ENCODE measurements at regions not wholly inside any gene's neighbourhood (a gene's known extent, or its start where the extent isn't known, plus 50 kb on each side); places are given as distances from the start of the nearest gene placed in this dataset.

GRCh38 chr10:81179805-81180452 is 642.2 kb downstream of the SH2D4B start:
- DNase-seq = no peak
- no peak overlapping the region for H3K4me2 ChIP-seq (ENCODE audit: insufficient read depth, low read length)
- no peak overlapping the region for H3K27ac ChIP-seq (ENCODE audit: low read length)

GRCh38 chr10:81182296-81182695 is 644.6 kb downstream of the SH2D4B start:
- no peak overlapping the region for H3K4me3 ChIP-seq (ENCODE audit: low read depth in 1 of 2, low read length in 2 of 2)
- no peaks in the 10 kb centered on the region for H3K36me3 ChIP-seq (ENCODE audit: insufficient read depth, low read length)
- no peaks in the 10 kb centered on the region for H3K4me1 ChIP-seq (ENCODE audit: insufficient read depth, low read length)
- H3K27ac ChIP-seq (ENCODE audit: low read length) = no peak overlapping the region
- no peaks in the 10 kb centered on the region for H3K27me3 ChIP-seq (ENCODE audit: insufficient read depth, low read length, poor library complexity)
- no peak overlapping the region for H2AFZ ChIP-seq (ENCODE audit: low read depth, low read length)
- H3K79me2 ChIP-seq (ENCODE audit: insufficient read depth, low read length) = no peaks in the 10 kb centered on the region
- H3K4me2 ChIP-seq (ENCODE audit: insufficient read depth, low read length) = no peak overlapping the region
- TF ChIP-seq, protein P1, sequence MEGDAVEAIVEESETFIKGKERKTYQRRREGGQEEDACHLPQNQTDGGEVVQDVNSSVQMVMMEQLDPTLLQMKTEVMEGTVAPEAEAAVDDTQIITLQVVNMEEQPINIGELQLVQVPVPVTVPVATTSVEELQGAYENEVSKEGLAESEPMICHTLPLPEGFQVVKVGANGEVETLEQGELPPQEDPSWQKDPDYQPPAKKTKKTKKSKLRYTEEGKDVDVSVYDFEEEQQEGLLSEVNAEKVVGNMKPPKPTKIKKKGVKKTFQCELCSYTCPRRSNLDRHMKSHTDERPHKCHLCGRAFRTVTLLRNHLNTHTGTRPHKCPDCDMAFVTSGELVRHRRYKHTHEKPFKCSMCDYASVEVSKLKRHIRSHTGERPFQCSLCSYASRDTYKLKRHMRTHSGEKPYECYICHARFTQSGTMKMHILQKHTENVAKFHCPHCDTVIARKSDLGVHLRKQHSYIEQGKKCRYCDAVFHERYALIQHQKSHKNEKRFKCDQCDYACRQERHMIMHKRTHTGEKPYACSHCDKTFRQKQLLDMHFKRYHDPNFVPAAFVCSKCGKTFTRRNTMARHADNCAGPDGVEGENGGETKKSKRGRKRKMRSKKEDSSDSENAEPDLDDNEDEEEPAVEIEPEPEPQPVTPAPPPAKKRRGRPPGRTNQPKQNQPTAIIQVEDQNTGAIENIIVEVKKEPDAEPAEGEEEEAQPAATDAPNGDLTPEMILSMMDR (IDR thresholded peaks at IDR 0.05; ENCODE audit: borderline replicate concordance, extremely low read depth, low read length, poor library complexity, severe bottlenecking) = no peak
- no peak for TF ChIP-seq EZH2 (IDR thresholded peaks at IDR 0.05; ENCODE audit: borderline replicate concordance, low read depth, low read length, severe bottlenecking)
- ATAC-seq (ENCODE audit: insufficient read depth, low read depth) (no peak), DNase-seq (no peak)
- no peaks in the 10 kb centered on the region for H3K9me3 ChIP-seq (ENCODE audit: insufficient read depth, low read length, severe bottlenecking)
- no peak overlapping the region for H3K9ac ChIP-seq (ENCODE audit: low read depth, low read length)
- no peaks in the 10 kb centered on the region for H4K20me1 ChIP-seq (ENCODE audit: insufficient read depth, low read length)

More at GRCh38 chr10:81179805-81180452, 642.2 kb downstream of the SH2D4B start:
- no peaks in the 10 kb centered on the region for H4K20me1 ChIP-seq (ENCODE audit: insufficient read depth, low read length)
- TF ChIP-seq EZH2 (IDR thresholded peaks at IDR 0.05; ENCODE audit: borderline replicate concordance, low read depth, low read length, severe bottlenecking) = no peak
- TF ChIP-seq, protein P1 (IDR thresholded peaks at IDR 0.05; ENCODE audit: borderline replicate concordance, extremely low read depth, low read length, poor library complexity, severe bottlenecking) = peak; percentile 43
- no peaks in the 10 kb centered on the region for H3K9me3 ChIP-seq (ENCODE audit: insufficient read depth, low read length, severe bottlenecking)
- no peaks in the 10 kb centered on the region for H3K27me3 ChIP-seq (ENCODE audit: insufficient read depth, low read length, poor library complexity)
- no peak overlapping the region for H2AFZ ChIP-seq (ENCODE audit: low read depth, low read length)
- H3K36me3 ChIP-seq (ENCODE audit: insufficient read depth, low read length) = no peaks in the 10 kb centered on the region
- H3K4me3 ChIP-seq (ENCODE audit: low read depth in 1 of 2, low read length in 2 of 2) = no peak overlapping the region
- ATAC-seq (ENCODE audit: insufficient read depth, low read depth) = no peak
- no peaks in the 10 kb centered on the region for H3K79me2 ChIP-seq (ENCODE audit: insufficient read depth, low read length)
- no peak overlapping the region for H3K9ac ChIP-seq (ENCODE audit: low read depth, low read length)
- no peaks in the 10 kb centered on the region for H3K4me1 ChIP-seq (ENCODE audit: insufficient read depth, low read length)

GRCh38 chr10:81192221-81192788 is 654.6 kb downstream of the SH2D4B start:
- Histone ChIP-seq H3K79me2 (ENCODE audit: insufficient read depth, low read length) (no peaks in the 10 kb centered on the region), H4K20me1 (ENCODE audit: insufficient read depth, low read length) (no peaks in the 10 kb centered on the region), H3K4me3 (ENCODE audit: low read depth in 1 of 2, low read length in 2 of 2) (no peak overlapping the region), H3K4me1 (ENCODE audit: insufficient read depth, low read length) (no peaks in the 10 kb centered on the region), H3K4me2 (ENCODE audit: insufficient read depth, low read length) (no peak overlapping the region), H3K36me3 (ENCODE audit: insufficient read depth, low read length) (no peaks in the 10 kb centered on the region), H3K27ac (ENCODE audit: low read length) (no peak overlapping the region), H2AFZ (ENCODE audit: low read depth, low read length) (no peak overlapping the region), H3K27me3 (ENCODE audit: insufficient read depth, low read length, poor library complexity) (no peaks in the 10 kb centered on the region), H3K9ac (ENCODE audit: low read depth, low read length) (no peak overlapping the region), H3K9me3 (ENCODE audit: insufficient read depth, low read length, severe bottlenecking) (no peaks in the 10 kb centered on the region)
- ATAC-seq (ENCODE audit: insufficient read depth, low read depth) (no peak), DNase-seq (no peak)
- no peak for TF ChIP-seq EZH2 (IDR thresholded peaks at IDR 0.05; ENCODE audit: borderline replicate concordance, low read depth, low read length, severe bottlenecking)
- TF ChIP-seq, protein P1 (IDR thresholded peaks at IDR 0.05; ENCODE audit: borderline replicate concordance, extremely low read depth, low read length, poor library complexity, severe bottlenecking) = no peak
